Skin of body (tissue), 1 donor: ENCODE measurements at regions not wholly inside any gene's neighbourhood (a gene's known extent, or its start where the extent isn't known, plus 50 kb on each side); places are given as distances from the start of the nearest gene placed in this dataset.

Experiments
- DNase-seq: peaks from one replicate; lab custom pipeline; 2025; lab: John Stamatoyannopoulos, UW

GRCh38 chr20:58139849-58140786 is 88.3 kb downstream of the ANKRD60 start:
- DNase-seq, result no peak

DNA sequence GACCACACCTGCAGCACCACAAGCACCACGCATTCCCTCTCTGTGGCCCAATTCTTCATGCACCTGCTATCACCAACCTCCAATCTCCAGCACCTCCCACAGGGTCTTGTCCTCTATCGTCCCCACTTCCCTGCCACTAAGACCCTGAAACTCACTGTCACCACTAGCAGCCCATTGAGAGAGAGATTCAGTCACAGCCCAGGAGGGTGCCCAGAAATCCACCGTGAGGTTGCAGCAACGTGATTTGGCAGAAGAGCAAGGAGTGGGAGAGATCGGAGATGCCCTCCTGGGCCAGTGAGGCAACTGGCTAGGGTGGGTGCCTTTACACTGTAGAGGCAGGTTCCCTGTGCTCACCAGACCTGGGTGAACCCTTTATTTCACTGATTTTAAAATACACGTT is 90.1 kb downstream of the ANKRD60 start:
- no peak for DNase-seq

DNA sequence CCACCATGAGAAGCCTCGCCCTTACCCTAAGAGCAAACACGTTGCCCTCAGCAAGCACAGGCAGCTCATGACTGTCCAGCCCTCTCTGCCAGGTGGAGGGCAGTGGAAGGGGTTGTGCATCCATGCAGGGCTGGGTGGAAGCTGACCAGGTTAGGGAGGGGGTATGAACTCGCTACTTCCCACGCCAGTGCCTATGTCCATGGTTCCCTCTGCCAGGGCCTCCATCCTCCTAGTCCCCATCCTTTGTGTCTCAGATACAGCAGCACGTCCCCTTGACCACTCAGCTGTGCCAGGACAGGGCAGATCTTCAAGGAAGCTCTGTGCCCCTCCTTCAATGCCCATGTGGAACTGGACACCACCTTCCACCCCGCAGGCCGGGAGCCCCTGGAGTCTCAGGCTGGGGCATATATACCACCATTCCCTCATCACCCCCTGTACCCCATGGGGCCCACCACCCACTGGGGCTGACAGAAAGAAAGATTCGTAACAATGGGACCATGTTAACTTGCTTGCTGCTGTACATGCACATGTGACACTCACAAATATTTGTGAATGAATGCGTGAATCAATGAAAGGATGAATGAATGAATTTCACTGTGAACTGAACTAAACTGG is 90.7 kb downstream of the ANKRD60 start:
- DNase-seq, result no peak

DNA sequence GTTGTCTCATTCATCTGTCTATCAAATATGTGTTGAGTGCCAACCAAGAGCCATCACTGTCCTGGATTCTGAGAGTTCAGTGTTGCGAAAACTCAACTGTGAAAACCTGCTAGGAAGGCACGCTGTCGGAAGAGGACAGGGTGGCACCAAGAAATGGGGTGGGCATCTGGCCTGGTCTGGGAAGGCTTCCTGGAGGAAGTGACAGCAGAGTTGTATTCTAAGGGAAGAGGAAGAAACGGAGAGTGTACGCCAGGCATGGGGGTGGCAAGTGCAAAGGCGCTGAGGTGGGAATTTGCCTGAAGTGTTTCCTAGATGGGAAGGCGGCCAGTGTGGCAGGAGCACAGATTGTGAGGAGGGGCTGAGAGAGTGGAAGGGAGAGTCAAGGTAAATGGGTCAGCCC is 91.2 kb downstream of the ANKRD60 start:
- no peak for DNase-seq

DNA sequence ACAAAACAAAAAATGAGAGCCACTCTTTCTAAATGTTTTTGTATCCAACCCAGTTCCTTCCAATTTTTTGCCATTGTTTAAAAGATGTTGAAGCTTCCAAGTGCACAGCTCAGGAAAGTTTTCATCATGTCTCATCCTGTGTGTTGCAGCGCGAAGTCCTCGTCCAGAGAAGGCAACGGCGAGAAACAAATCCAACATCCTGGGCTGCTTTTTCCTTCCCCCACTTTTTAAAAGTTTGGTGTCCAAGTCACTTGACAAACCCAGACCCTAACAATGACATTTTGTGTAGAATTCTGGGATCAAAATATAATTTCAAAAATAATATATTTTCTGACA is 92.3 kb downstream of the ANKRD60 start:
- DNase-seq, result no peak

- DNase-seq, result no peak
Observed at GRCh38 chr20:58135441-58136148, 92.9 kb downstream of the ANKRD60 start.

GRCh38 chr20:58133020-58133808 is 95.2 kb downstream of the ANKRD60 start:
- DNase-seq, result peak; percentile 21

DNA sequence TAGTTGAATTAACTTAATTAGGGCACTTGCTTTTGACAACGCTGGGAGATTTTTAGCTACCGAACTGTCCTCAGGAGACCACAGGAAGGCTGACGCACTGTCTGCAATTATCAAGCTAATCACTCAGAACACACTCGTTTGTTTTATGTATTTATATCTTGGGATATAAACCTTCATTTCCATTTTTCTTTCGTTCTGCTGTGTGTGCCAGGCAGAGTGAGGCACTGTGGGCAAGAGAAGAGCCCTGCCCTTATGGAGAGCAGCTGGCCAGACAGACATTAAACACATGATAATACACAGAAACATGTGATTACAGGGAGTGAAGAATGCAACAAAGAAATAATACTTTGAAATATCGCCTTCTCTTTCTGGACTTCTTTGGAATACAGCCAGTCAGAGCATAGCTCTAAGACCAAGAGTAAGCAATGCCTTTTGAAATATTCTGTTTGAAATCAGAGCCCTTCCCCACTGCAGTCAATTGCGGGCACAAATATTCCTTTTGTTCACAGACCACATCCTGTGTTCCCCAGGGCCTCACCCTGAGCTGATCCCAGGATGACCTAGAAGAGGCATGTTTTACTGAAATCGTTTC is 96.8 kb downstream of the ANKRD60 start:
- peak; percentile 28 for DNase-seq

DNA sequence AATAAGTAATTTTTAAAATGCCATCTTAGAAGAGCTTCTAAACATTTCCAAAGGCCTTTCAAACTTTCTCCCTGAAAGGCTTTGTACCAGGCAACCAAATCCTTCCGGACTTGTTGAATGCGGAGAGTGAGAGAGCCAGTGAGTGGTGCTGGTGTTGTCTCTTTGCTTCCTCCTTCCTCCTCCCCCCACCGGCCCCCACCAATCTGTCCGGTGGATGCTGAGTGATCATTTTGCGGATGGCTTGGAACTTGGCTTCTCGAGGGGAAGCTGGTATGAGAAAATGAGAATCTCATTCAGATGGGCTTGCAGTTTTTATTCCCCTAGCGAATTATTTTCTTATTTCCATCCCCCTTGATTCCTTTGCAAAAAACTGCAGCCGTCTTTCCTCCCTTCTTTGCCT is 97.3 kb downstream of the ANKRD60 start:
- no peak for DNase-seq

DNA sequence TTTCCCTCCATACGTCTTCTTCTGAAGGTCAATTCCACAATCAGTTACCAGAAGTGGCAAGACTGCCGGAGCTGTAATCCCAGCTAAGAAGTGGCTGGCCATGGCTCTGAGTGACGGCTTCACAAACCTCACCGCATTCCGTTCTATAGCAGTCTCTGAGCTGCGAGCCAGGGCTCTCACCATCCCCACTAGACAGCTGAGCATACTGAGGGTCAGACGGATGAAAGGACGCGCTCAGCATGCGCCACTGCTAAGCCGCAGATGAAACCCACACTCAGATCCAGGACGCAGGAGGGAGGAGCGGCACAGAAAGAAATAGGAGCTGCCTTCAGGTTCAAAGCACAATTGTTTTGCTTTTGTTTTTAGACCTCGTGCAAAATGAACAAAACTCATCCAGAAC is 97.9 kb downstream of the ANKRD60 start:
- no peak for DNase-seq

GRCh38 chr20:58130156-58130555 is 98.3 kb downstream of the ANKRD60 start:
- no peak for DNase-seq

DNA sequence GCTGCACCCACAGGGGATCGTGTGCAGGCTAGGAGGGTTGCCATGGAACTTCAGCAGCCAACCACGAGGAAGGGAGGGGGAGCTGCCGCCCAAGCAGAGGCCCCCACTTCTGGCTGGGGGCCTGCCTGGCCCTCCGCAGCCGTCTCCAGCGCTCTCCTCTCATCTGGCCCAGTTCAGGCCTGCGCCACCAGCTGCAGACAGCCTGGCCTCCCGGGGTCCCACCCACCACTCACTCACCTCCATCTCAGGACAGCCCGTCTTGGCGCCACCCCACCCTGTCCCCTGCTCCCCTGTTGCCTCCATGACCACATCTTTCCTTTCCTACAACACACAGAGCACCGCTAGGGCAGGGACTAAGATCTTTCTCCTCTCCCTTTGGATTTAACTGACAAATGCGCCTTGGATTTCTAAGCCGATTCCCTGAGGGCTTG is 98.7 kb downstream of the ANKRD60 start:
- DNase-seq, result peak; percentile 10

- no peak for DNase-seq
Observed at GRCh38 chr20:58128635-58129625, 99.5 kb downstream of the ANKRD60 start.

DNA sequence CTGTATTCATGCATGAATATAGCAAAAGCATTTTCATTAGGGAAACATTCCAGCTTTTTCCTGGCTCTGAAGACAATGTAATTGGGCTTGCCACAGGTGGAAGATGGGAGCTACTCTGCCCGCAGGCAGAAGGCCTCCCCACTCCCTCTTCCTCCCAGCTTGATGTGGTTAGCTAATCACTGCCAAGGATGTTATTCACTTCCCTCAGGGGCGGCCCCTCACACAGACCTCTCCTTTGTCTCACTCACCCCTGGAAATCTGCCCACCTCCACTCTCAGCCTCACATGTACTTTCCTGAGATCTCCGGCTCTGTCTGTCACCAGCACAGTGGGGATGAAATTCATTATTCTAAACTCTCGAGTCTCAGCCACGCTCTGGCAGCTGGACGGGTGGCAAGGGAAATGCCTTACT is 100.7 kb downstream of the ANKRD60 start:
- DNase-seq, result no peak

- no peak for DNase-seq
Observed at GRCh38 chr20:58125726-58126125, 102.7 kb downstream of the ANKRD60 start.

- no peak for DNase-seq
Observed at GRCh38 chr20:58117944-58118343, 110.5 kb downstream of the ANKRD60 start.

- DNase-seq, result no peak
Observed at GRCh38 chr20:58116505-58116904, 111.9 kb downstream of the ANKRD60 start.

- DNase-seq, result no peak
Observed at GRCh38 chr20:58113716-58114115, 114.7 kb downstream of the ANKRD60 start.

DNA sequence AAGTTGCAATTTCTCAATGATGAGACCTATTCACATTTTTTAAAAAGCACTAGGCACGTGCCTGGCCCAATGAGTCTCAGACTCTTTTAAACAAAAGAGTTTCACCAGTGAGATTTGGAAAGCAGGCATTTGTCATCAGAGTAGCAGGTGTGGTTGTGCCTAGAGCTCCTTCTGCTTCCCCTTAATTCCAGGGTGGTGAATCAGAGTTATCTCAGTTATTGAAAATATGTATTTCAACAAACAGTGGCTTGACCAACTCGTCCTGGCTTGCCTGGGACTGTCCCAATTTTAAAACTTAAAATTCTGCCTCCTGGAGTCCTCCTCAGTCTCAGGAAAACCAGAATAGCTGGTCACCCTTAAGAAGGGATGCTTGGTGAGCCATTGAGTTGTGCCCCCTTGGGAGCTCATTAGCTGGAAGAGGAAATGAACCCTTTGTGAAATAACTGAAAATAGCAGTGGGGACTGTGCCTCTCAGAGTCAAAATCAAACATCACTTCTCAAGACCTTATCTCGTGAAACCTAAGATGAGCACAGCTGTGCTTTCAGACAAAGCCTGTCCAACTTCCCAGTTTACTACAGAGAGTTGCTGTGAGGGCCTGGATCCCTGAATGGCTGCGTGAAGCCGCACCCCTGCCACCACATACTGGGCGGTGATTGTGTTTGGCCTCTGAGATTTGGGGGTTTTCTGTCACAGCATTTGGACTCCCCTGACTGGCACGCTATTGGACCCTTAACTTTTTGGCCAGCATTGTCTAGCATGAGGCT is 116.3 kb downstream of the ANKRD60 start:
- no peak for DNase-seq
